ENCODE measurements at regions not wholly inside any gene's neighbourhood (a gene's known extent, or its start where the extent isn't known, plus 50 kb on each side); places are given as distances from the start of the nearest gene placed in this dataset.
"Not testable (repeated sequence)": the region's sequence is repeated elsewhere in the genome, so short reads cannot be mapped to it uniquely, and the experiment has no call there.

GRCh38 chr22:11053403-11054344 lies 4474.3 kb upstream of the OR11H1 start:
- H3K4me3 ChIP-seq (ENCODE audit: low read length); H3K27me3 ChIP-seq (ENCODE audit: control insufficient read depth, insufficient read depth, low read length); H3K36me3 ChIP-seq (ENCODE audit: control insufficient read depth, insufficient read depth, low read length); H3K4me1 ChIP-seq (ENCODE audit: control insufficient read depth, insufficient read depth, low read length); DNase-seq; H3K27ac ChIP-seq (ENCODE audit: low read length): not testable (repeated sequence)
- peaks cover 53% of the 10 kb centered on the region for H3K9me3 ChIP-seq (replicated peaks; ENCODE audit: control insufficient read depth, low read depth, low read length)
- WGBS (ENCODE audit: insufficient coverage), result 58% methylated on average over 13 of the region's 24 CpGs

GRCh38 chr22:11054681-11055080 lies 4473.3 kb upstream of the OR11H1 start:
- not testable (repeated sequence) for H3K36me3 ChIP-seq (ENCODE audit: control insufficient read depth, insufficient read depth, low read length); H3K4me3 ChIP-seq (ENCODE audit: low read length); H3K4me1 ChIP-seq (ENCODE audit: control insufficient read depth, insufficient read depth, low read length); H3K27ac ChIP-seq (ENCODE audit: low read length); DNase-seq; H3K27me3 ChIP-seq (ENCODE audit: control insufficient read depth, insufficient read depth, low read length)
- 74% methylated on average over 9 of the region's 11 CpGs for WGBS (ENCODE audit: insufficient coverage)
- H3K9me3 ChIP-seq (replicated peaks; ENCODE audit: control insufficient read depth, low read depth, low read length), result peaks cover 52% of the 10 kb centered on the region

DNA sequence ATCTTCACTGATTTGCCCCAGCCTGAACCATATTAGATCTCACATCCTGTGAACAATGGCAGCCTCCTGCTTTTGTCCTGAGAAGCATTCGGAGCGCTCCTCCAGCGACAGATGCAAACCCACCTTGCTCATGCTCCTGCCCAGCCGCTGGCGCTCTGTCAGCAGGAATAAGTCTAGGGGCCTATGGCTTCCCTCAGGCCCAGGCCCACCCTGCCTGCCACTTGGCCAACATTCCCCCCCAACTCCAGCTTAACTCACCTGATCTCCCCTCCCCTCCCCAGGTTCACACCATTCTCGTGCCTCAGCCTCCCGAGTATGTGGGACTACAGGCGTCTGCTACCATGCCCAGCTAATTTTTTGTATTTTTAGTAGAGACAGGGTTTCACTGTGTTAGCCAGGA lies 4472.8 kb upstream of the OR11H1 start:
- H3K27ac ChIP-seq (ENCODE audit: low read length); H3K36me3 ChIP-seq (ENCODE audit: control insufficient read depth, insufficient read depth, low read length); DNase-seq; H3K4me1 ChIP-seq (ENCODE audit: control insufficient read depth, insufficient read depth, low read length); H3K4me3 ChIP-seq (ENCODE audit: low read length); H3K27me3 ChIP-seq (ENCODE audit: control insufficient read depth, insufficient read depth, low read length): not testable (repeated sequence)
- WGBS (ENCODE audit: insufficient coverage), result 81% methylated on average over 6 of the region's 8 CpGs
- H3K9me3 ChIP-seq (replicated peaks; ENCODE audit: control insufficient read depth, low read depth, low read length), result peaks cover 52% of the 10 kb centered on the region

DNA sequence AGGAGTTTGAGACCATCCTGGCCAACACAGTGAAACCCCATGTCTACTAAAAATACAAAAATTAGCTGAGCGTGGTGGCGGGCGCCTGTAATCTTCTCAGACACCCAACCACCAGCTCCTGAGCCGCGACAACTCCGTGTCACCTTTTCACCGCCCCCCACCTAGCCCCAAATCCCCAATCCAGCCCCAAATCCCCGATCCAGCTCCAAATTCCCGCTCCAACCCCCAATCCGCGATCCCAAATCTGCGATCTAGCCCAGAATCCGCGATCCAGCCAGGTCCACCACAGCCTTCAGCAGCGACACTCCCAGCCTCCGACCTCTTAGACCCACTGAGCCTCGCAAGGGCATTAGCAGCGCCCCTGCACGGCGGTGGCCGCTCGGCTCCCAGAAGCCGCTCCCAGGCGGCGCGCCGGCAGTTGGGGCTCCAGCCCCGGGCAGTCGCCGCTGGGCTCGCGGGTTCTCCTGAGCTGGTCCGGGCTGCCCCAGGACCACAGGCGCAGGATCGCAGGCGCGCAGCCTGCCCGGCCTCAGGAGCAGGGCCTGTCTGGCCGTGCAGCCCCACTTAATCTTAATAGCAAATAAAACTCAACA lies 4469.9 kb upstream of the OR11H1 start:
- H3K27me3 ChIP-seq (ENCODE audit: control insufficient read depth, insufficient read depth, low read length); H3K27ac ChIP-seq (ENCODE audit: low read length); DNase-seq; H3K4me3 ChIP-seq (ENCODE audit: low read length); H3K4me1 ChIP-seq (ENCODE audit: control insufficient read depth, insufficient read depth, low read length); H3K36me3 ChIP-seq (ENCODE audit: control insufficient read depth, insufficient read depth, low read length): not testable (repeated sequence)
- peaks cover 52% of the 10 kb centered on the region for H3K9me3 ChIP-seq (replicated peaks; ENCODE audit: control insufficient read depth, low read depth, low read length)
- WGBS (ENCODE audit: insufficient coverage), result 81% methylated on average over 27 of the region's 39 CpGs

- not testable (repeated sequence) for DNase-seq; H3K27me3 ChIP-seq (ENCODE audit: control insufficient read depth, insufficient read depth, low read length); H3K4me1 ChIP-seq (ENCODE audit: control insufficient read depth, insufficient read depth, low read length); H3K4me3 ChIP-seq (ENCODE audit: low read length); H3K27ac ChIP-seq (ENCODE audit: low read length); H3K36me3 ChIP-seq (ENCODE audit: control insufficient read depth, insufficient read depth, low read length)
- H3K9me3 ChIP-seq (replicated peaks; ENCODE audit: control insufficient read depth, low read depth, low read length), result peaks cover 49% of the 10 kb centered on the region
- WGBS (ENCODE audit: insufficient coverage), result 100% methylated on average over 1 of the region's 3 CpGs
Observed at GRCh38 chr22:11059129-11059528, 4468.9 kb upstream of the OR11H1 start.

DNA sequence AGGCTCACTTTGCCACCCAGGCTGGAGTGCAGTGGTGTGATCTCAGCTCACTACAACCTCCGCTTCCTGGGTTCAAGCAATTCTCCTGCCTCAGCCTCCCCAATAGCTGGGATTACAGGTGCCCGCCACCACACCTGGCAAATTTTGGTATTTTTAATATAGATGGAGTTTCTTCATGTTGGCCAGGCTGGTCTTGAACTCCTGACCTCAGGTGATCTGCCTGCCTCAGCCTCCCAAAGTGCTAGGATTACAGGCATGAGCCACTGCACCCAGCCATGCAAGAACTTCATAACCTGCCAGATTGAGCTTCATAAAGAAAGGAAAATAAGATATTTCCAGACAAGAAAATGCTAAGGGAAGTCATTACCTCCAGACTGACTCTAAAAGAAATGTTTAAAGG lies 4467.2 kb upstream of the OR11H1 start:
- H3K9me3 ChIP-seq (replicated peaks; ENCODE audit: control insufficient read depth, low read depth, low read length), result peaks cover 41% of the 10 kb centered on the region
- 100% methylated on average over 1 of the region's 2 CpGs for WGBS (ENCODE audit: insufficient coverage)
- H3K4me3 ChIP-seq (ENCODE audit: low read length), result not testable (repeated sequence)

DNA sequence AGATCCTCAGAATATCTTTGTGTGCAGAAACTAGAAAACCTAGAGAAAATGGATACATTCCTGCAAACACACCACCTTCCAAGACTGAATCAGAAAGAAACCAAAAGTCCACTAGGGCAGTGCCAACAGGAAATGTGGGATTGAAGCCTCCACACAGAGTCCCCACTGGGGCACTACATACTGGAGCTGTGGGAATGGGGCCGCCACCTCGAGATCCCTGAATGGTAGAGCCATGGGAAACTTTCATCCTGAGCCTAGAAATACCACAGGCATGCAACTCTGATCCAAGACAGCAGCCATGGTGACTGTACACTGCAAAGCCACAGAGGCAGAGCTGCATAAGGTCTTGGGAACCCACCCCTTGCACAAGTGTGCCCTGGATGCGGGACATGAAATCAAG lies 4465.5 kb upstream of the OR11H1 start:
- not testable (repeated sequence) for H3K27me3 ChIP-seq (ENCODE audit: control insufficient read depth, insufficient read depth, low read length); H3K27ac ChIP-seq (ENCODE audit: low read length); DNase-seq; H3K36me3 ChIP-seq (ENCODE audit: control insufficient read depth, insufficient read depth, low read length); H3K4me1 ChIP-seq (ENCODE audit: control insufficient read depth, insufficient read depth, low read length); H3K4me3 ChIP-seq (ENCODE audit: low read length)
- H3K9me3 ChIP-seq (replicated peaks; ENCODE audit: control insufficient read depth, low read depth, low read length), result peaks cover 38% of the 10 kb centered on the region
- 45% methylated on average over 2 of the region's 3 CpGs for WGBS (ENCODE audit: insufficient coverage)

More for the DNA sequence above, 4467.2 kb upstream of the OR11H1 start:
- H3K4me1 ChIP-seq (ENCODE audit: control insufficient read depth, insufficient read depth, low read length); DNase-seq; H3K27me3 ChIP-seq (ENCODE audit: control insufficient read depth, insufficient read depth, low read length); H3K36me3 ChIP-seq (ENCODE audit: control insufficient read depth, insufficient read depth, low read length); H3K27ac ChIP-seq (ENCODE audit: low read length): not testable (repeated sequence)

GRCh38 chr22:11063022-11063685 lies 4464.8 kb upstream of the OR11H1 start:
- not testable (repeated sequence) for H3K27ac ChIP-seq (ENCODE audit: low read length); DNase-seq; H3K27me3 ChIP-seq (ENCODE audit: control insufficient read depth, insufficient read depth, low read length); H3K36me3 ChIP-seq (ENCODE audit: control insufficient read depth, insufficient read depth, low read length); H3K4me3 ChIP-seq (ENCODE audit: low read length); H3K4me1 ChIP-seq (ENCODE audit: control insufficient read depth, insufficient read depth, low read length)
- 25% methylated on average over 4 of the region's 5 CpGs for WGBS (ENCODE audit: insufficient coverage)
- peaks cover 39% of the 10 kb centered on the region for H3K9me3 ChIP-seq (replicated peaks; ENCODE audit: control insufficient read depth, low read depth, low read length)

DNA sequence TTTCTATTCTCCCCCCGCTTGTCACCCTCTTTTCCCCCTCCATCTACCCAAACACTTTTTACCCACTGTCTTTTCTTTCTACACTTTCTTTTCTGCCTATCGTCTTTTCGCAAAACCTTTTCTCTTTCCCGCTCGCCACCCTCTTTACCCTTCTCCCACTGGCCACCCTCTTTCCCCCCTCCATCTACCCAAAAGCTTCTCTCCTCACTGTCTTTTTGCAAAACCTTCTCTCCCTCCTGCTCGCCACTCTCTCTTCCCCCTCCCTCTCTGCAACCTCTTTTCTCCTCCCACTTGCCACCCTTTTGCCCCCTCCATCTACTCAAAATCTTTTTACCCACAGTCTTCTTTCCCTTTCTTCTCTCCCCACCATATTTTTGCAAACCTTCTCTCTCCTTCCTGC lies 4462.8 kb upstream of the OR11H1 start:
- not testable (repeated sequence) for H3K4me1 ChIP-seq (ENCODE audit: control insufficient read depth, insufficient read depth, low read length); DNase-seq; H3K4me3 ChIP-seq (ENCODE audit: low read length); H3K27me3 ChIP-seq (ENCODE audit: control insufficient read depth, insufficient read depth, low read length); H3K27ac ChIP-seq (ENCODE audit: low read length); H3K36me3 ChIP-seq (ENCODE audit: control insufficient read depth, insufficient read depth, low read length)
- WGBS (ENCODE audit: insufficient coverage), result 72% methylated on average over 6 of the region's 6 CpGs
- H3K9me3 ChIP-seq (replicated peaks; ENCODE audit: control insufficient read depth, low read depth, low read length), result peaks cover 38% of the 10 kb centered on the region

- H3K9me3 ChIP-seq (replicated peaks; ENCODE audit: control insufficient read depth, low read depth, low read length), result peaks cover 38% of the 10 kb centered on the region
- H3K4me3 ChIP-seq (ENCODE audit: low read length); DNase-seq; H3K4me1 ChIP-seq (ENCODE audit: control insufficient read depth, insufficient read depth, low read length); H3K27me3 ChIP-seq (ENCODE audit: control insufficient read depth, insufficient read depth, low read length); H3K27ac ChIP-seq (ENCODE audit: low read length); H3K36me3 ChIP-seq (ENCODE audit: control insufficient read depth, insufficient read depth, low read length): not testable (repeated sequence)
- WGBS (ENCODE audit: insufficient coverage), result 75% methylated on average over 17 of the region's 18 CpGs
Observed at GRCh38 chr22:11065876-11066457, 4462.0 kb upstream of the OR11H1 start.
